GM21381 (cell line): ENCODE measurements at regions not wholly inside any gene's neighbourhood (a gene's known extent, or its start where the extent isn't known, plus 50 kb on each side); places are given as distances from the start of the nearest gene placed in this dataset.

Experiments
- ATAC-seq: cut with Tn5 transposase; IDR thresholded peaks from one replicate; pipeline ENCODE4 v1.9.1; 2021; ENCODE audit warnings: mild to moderate bottlenecking, moderate library complexity; ENCODE audit not compliant: unreplicated experiment

- ATAC-seq, result no peak
Measured at GRCh38 chr13:85742355-85742754, 56.9 kb downstream of the SLITRK6 start.

- no peak for ATAC-seq
Measured at GRCh38 chr13:85741017-85741416, 58.2 kb downstream of the SLITRK6 start.

GRCh38 chr13:85738696-85739320 lies 60.4 kb downstream of the SLITRK6 start:
- ATAC-seq, result no peak

GRCh38 chr13:85737952-85738351 lies 61.3 kb downstream of the SLITRK6 start:
- no peak for ATAC-seq

GRCh38 chr13:85729296-85729695 lies 69.9 kb downstream of the SLITRK6 start:
- ATAC-seq, result no peak

GRCh38 chr13:85728811-85729210 lies 70.4 kb downstream of the SLITRK6 start:
- no peak for ATAC-seq

GRCh38 chr13:85725433-85725832 lies 73.8 kb downstream of the SLITRK6 start:
- ATAC-seq, result no peak

GRCh38 chr13:85724546-85725432 lies 74.4 kb downstream of the SLITRK6 start:
- ATAC-seq, result no peak

- no peak for ATAC-seq
Measured at GRCh38 chr13:85719749-85720148, 79.5 kb downstream of the SLITRK6 start.

- ATAC-seq, result no peak
Measured at GRCh38 chr13:85717921-85718320, 81.3 kb downstream of the SLITRK6 start.

GRCh38 chr13:85710545-85710944 lies 88.7 kb downstream of the SLITRK6 start:
- no peak for ATAC-seq

- no peak for ATAC-seq
Measured at GRCh38 chr13:85709721-85710120, 89.5 kb downstream of the SLITRK6 start.

GRCh38 chr13:85709072-85709471 lies 90.1 kb downstream of the SLITRK6 start:
- ATAC-seq, result no peak

GRCh38 chr13:85700906-85701305 lies 98.3 kb downstream of the SLITRK6 start:
- ATAC-seq, result no peak

GRCh38 chr13:85698256-85698655 lies 101.0 kb downstream of the SLITRK6 start:
- ATAC-seq, result no peak

GRCh38 chr13:85694992-85695391 lies 104.2 kb downstream of the SLITRK6 start:
- ATAC-seq, result no peak

- ATAC-seq, result no peak
Measured at GRCh38 chr13:85693889-85694511, 105.2 kb downstream of the SLITRK6 start.

GRCh38 chr13:85690368-85690767 lies 108.9 kb downstream of the SLITRK6 start:
- ATAC-seq, result no peak

- no peak for ATAC-seq
Measured at GRCh38 chr13:85685436-85685835, 113.8 kb downstream of the SLITRK6 start.

- no peak for ATAC-seq
Measured at GRCh38 chr13:85675151-85675907, 123.9 kb downstream of the SLITRK6 start.

GRCh38 chr13:85671336-85671735 lies 127.9 kb downstream of the SLITRK6 start:
- no peak for ATAC-seq
